GM12873 (cell line): ENCODE measurements at regions not wholly inside any gene's neighbourhood (a gene's known extent, or its start where the extent isn't known, plus 50 kb on each side); places are given as distances from the start of the nearest gene placed in this dataset.

Experiments used
- CTCF ChIP-seq: IDR thresholded peaks from 2 replicates; pipeline ENCODE4 v1.5.1; 2012; ENCODE audit warnings: low read depth, mild to moderate bottlenecking, moderate library complexity, low read length, control low read depth; ENCODE audit not compliant: insufficient read depth; ENCODE audit errors: missing control alignments

DNA sequence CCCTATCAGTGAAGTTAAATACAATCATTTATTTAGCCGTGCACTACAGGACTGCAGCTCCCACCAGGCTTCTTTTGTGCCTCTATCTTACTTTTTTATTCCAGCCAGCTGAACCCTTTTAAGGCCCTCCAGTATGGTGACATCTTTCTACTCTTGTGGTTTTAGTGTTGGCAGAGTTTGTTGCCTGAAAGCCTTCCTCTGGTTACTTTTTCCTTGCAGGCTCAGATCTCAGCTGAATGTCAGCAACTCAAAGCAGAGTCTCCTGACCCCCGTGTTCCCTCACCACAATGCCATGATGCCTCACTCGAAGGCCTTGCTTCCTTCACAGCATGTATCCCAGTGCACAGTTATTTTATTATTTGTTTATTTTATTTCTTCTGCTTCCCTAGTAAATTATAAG is 818.9 kb upstream of the LCORL start:
- TF ChIP-seq CTCF, result no peak

DNA sequence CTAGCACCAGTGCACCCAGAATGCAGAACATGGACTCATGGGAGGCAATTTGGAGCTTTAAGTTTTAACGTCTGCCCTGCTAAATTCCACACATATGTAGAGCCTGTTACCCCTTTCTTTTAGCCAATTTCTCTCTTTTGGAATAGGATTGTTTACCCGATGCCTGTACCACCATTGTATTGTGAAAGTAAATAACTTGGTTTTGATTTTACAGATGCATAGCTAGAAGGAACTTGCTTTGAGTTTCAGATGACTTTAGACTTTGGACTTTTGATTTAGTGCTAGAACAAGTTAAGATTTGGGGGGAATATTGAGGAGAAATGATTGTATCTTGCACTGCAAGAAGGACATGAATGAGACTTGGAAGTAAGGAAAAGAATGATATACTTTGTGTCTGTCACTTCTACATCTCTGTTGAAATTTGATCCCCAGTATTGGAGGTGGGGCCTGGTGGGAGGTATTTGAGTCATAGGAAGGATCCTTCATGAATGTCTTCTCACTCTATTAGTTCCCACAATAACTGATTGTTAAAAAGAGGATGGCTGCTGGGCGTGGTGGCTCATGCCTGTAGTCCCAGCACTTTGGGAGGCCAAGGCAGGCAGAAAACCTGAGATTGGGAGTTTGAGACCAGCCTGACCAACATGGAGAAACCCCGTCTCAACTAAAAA is 794.8 kb upstream of the LCORL start:
- TF ChIP-seq CTCF, result no peak

GRCh38 chr4:18815779-18816173 is 794.2 kb upstream of the LCORL start:
- no peak for TF ChIP-seq CTCF

GRCh38 chr4:18815081-18815778 is 793.7 kb upstream of the LCORL start:
- TF ChIP-seq CTCF, result no peak

DNA sequence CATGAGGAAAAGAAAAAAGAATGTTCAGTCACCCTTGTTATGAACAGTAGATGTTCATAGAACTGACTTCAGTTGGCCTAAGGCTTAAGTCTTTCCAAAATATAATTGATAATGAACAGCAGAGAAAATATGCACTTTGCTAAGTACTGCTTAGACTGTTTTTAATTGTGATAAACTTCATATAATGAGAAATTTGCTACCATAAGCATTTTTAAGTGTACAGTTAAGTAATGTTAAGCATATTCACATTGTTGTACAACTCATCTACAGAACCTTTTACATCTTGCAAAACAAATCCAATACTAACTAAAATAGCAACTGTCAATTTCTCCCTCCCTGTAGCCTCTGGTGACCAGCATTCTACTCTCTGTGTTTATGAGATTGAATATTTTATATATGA is 792.2 kb upstream of the LCORL start:
- no peak for TF ChIP-seq CTCF

GRCh38 chr4:18813055-18813454 is 791.5 kb upstream of the LCORL start:
- no peak for TF ChIP-seq CTCF

DNA sequence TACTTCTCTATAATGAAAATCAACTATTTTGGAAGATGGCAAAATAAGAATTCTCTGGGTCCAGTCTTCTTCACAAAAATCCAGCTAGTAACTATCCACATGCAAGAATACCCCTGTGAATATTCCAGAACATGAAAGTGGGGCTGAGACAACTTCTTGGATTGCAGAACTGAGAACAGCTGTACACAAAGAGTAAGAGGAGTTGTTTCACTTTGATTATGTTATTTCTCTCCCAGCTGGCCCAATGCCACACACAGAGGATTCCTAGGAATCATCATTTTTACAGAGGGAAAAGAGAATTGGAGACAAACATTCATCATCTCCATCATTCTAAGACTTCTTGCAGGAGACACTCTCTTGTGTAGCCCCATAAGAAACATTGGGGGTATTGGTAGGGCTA is 782.2 kb upstream of the LCORL start:
- no peak for TF ChIP-seq CTCF
